MCF 10A (cell line): ENCODE measurements at regions not wholly inside any gene's neighbourhood (a gene's known extent, or its start where the extent isn't known, plus 50 kb on each side); places are given as distances from the start of the nearest gene placed in this dataset.

ENCODE experiments used
- BruUV-seq: library from RNA; stranded (reverse); fragments of 400-500 nt; replicated peaks from 2 replicates; lab custom pipeline; 2021; lab: Mats Ljungman, UMichigan
- CTCF ChIA-PET: fragments of 300-600 bp; sonication (Branson Sonifier 250); formaldehyde crosslinking; extraction: SDS; loops from one replicate; lab custom pipeline; 2021; ENCODE audit warnings: antibody characterized with exemption, inconsistent platforms; lab: Yijun Ruan, JAX
- POLR2A ChIA-PET: fragments of 300-600, 350-650 bp; sonication (Branson Sonifier 250); formaldehyde crosslinking; extraction: SDS; loops from one replicate; lab custom pipeline; 2020; ENCODE audit warnings: antibody characterized with exemption, inconsistent platforms; lab: Yijun Ruan, JAX
- DNase-seq: peaks from one replicate; pipeline ENCODE4 v3.0.0-alpha.2; 2018; ENCODE audit not compliant: unreplicated experiment
- H3K27ac Mint-ChIP-seq: one replicate; pipeline ENCODE4 v1.8.0; 2022; ENCODE audit warnings: mild to moderate bottlenecking, low read depth, mixed read lengths; ENCODE audit not compliant: unreplicated experiment
- H3K27me3 Mint-ChIP-seq: one replicate; pipeline ENCODE4 v1.8.0; 2022; ENCODE audit warnings: mixed read lengths; ENCODE audit not compliant: insufficient read depth, unreplicated experiment
- H3K36me3 Mint-ChIP-seq: one replicate; pipeline ENCODE4 v1.8.0; 2022; ENCODE audit warnings: mild to moderate bottlenecking, moderate library complexity, mixed read lengths; ENCODE audit not compliant: insufficient read depth, unreplicated experiment
- H3K4me1 Mint-ChIP-seq: one replicate; pipeline ENCODE4 v1.8.0; 2022; ENCODE audit warnings: mixed read lengths; ENCODE audit not compliant: insufficient read depth, unreplicated experiment
- H3K4me3 Mint-ChIP-seq: one replicate; pipeline ENCODE4 v1.8.0; 2022; ENCODE audit warnings: mild to moderate bottlenecking, moderate library complexity, mixed read lengths; ENCODE audit not compliant: unreplicated experiment
- H3K9me3 Mint-ChIP-seq: one replicate; pipeline ENCODE4 v1.8.0; 2022; ENCODE audit warnings: mixed read lengths; ENCODE audit not compliant: unreplicated experiment
- CTCF ChIP-seq: fragments of 200-600 bp; IDR thresholded peaks from one replicate; pipeline ENCODE4 v1.8.0; 2022; ENCODE audit warnings: antibody characterized with exemption, mild to moderate bottlenecking; ENCODE audit not compliant: unreplicated experiment
- intact Hi-C: fragments of 100-400 bp; cut with micrococcal nuclease; formaldehyde crosslinking; loops from 2 replicates; pipeline ENCODE4 v1.14.1; 2022

GRCh38 chr13:22770891-22771290, 409.9 kb upstream of the SGCG start:
- Mint-ChIP-seq H3K4me1 (peaks cover 1% of the 10 kb centered on the region), H3K27me3 (no peaks in the 10 kb centered on the region), H3K4me3 (no peak overlapping the region), H3K9me3 (no peaks in the 10 kb centered on the region), H3K36me3 (no peaks in the 10 kb centered on the region), H3K27ac (no peak overlapping the region)
- POLR2A ChIA-PET = no interaction called here
- CTCF ChIA-PET = interaction anchor here (1.2 kb wide), 1 partner anchor 921 kb away, joined by 3 read pairs; no protein-coding TSS in a partner anchor
- no peak for DNase-seq
- TF ChIP-seq CTCF = no peak
- intact Hi-C loops = no loop called here
- BruUV-seq = no TSS peak

GRCh38 chr13:22773465-22773864, 407.3 kb upstream of the SGCG start:
- no peak for DNase-seq
- POLR2A ChIA-PET = no interaction called here
- H3K27ac Mint-ChIP-seq = no peak overlapping the region
- peaks cover 7% of the 10 kb centered on the region for H3K9me3 Mint-ChIP-seq
- H3K27me3 Mint-ChIP-seq = no peaks in the 10 kb centered on the region
- no peak for TF ChIP-seq CTCF
- no peaks in the 10 kb centered on the region for H3K36me3 Mint-ChIP-seq
- H3K4me1 Mint-ChIP-seq = no peaks in the 10 kb centered on the region
- CTCF ChIA-PET = interaction anchor here (1.0 kb wide), 2 partner anchors 23 to 1477 kb away, joined by 3 to 4 read pairs; no protein-coding TSS in a partner anchor
- intact Hi-C loops = no loop called here
- no TSS peak for BruUV-seq
- no peak overlapping the region for H3K4me3 Mint-ChIP-seq

GRCh38 chr13:22776394-22777186, 404.2 kb upstream of the SGCG start:
- ChIA-PET POLR2A (no interaction called here), CTCF (interaction anchor here (0.6 kb wide), 1 partner anchor 20 kb away, joined by 3 read pairs; no protein-coding TSS in a partner anchor)
- no peak overlapping the region for H3K27ac Mint-ChIP-seq
- no peak for DNase-seq
- no peaks in the 10 kb centered on the region for H3K27me3 Mint-ChIP-seq
- H3K9me3 Mint-ChIP-seq = peaks cover 21% of the 10 kb centered on the region
- no peak overlapping the region for H3K4me3 Mint-ChIP-seq
- no TSS peak for BruUV-seq
- peaks cover 18% of the 10 kb centered on the region for H3K4me1 Mint-ChIP-seq
- TF ChIP-seq CTCF = no peak
- H3K36me3 Mint-ChIP-seq = no peaks in the 10 kb centered on the region
- intact Hi-C loops = no loop called here

GRCh38 chr13:22777207-22777606, 403.6 kb upstream of the SGCG start:
- ChIA-PET POLR2A (no interaction called here), CTCF (no interaction called here)
- no peak overlapping the region for H3K27ac Mint-ChIP-seq
- H3K36me3 Mint-ChIP-seq = no peaks in the 10 kb centered on the region
- no peak for DNase-seq
- peaks cover 18% of the 10 kb centered on the region for H3K4me1 Mint-ChIP-seq
- no peaks in the 10 kb centered on the region for H3K27me3 Mint-ChIP-seq
- intact Hi-C loops = no loop called here
- H3K9me3 Mint-ChIP-seq = peaks cover 21% of the 10 kb centered on the region
- BruUV-seq = no TSS peak
- no peak overlapping the region for H3K4me3 Mint-ChIP-seq
- TF ChIP-seq CTCF = no peak
